Activated CD4-positive, alpha-beta T cell treated with anti-CD3 and anti-CD28 coated beads, Interleukin-2, amount 50 U/mL, for 16 hours (primary cell): ENCODE measurements at regions not wholly inside any gene's neighbourhood (a gene's known extent, or its start where the extent isn't known, plus 50 kb on each side); places are given as distances from the start of the nearest gene placed in this dataset.

ENCODE experiments used
- DNase-seq: peaks from one replicate; pipeline ENCODE4 v3.0.0-alpha.2; 2020

GRCh38 chr17:70230850-70231640, 61.7 kb downstream of the KCNJ2 start:
- DNase-seq = no peak

- no peak for DNase-seq
These were observed 63.1 kb downstream of the KCNJ2 start for GRCh38 chr17:70232466-70232865.

GRCh38 chr17:70235252-70235651, 65.9 kb downstream of the KCNJ2 start:
- DNase-seq = no peak

- no peak for DNase-seq
These were observed 68.9 kb downstream of the KCNJ2 start for GRCh38 chr17:70238228-70238627.

- DNase-seq = no peak
These were observed 69.3 kb downstream of the KCNJ2 start for GRCh38 chr17:70238646-70239045.

GRCh38 chr17:70239391-70239826, 70.1 kb downstream of the KCNJ2 start:
- no peak for DNase-seq

- DNase-seq = no peak
These were observed 71.7 kb downstream of the KCNJ2 start for GRCh38 chr17:70241071-70241470.

GRCh38 chr17:70242781-70243437, 73.6 kb downstream of the KCNJ2 start:
- no peak for DNase-seq

- no peak for DNase-seq
These were observed 82.4 kb downstream of the KCNJ2 start for GRCh38 chr17:70251706-70252105.

GRCh38 chr17:70254735-70255460, 85.6 kb downstream of the KCNJ2 start:
- DNase-seq = no peak

- DNase-seq = no peak
These were observed 87.4 kb downstream of the KCNJ2 start for GRCh38 chr17:70256751-70257150.

GRCh38 chr17:70258465-70258864, 89.1 kb downstream of the KCNJ2 start:
- no peak for DNase-seq

GRCh38 chr17:70259400-70259799, 90.1 kb downstream of the KCNJ2 start:
- no peak for DNase-seq

- DNase-seq = no peak
These were observed 91.8 kb downstream of the KCNJ2 start for GRCh38 chr17:70261170-70261569.

GRCh38 chr17:70265471-70265870, 96.1 kb downstream of the KCNJ2 start:
- no peak for DNase-seq

- DNase-seq = no peak
These were observed 97.1 kb downstream of the KCNJ2 start for GRCh38 chr17:70266394-70266793.

GRCh38 chr17:70268383-70268782, 99.1 kb downstream of the KCNJ2 start:
- DNase-seq = no peak

GRCh38 chr17:70270554-70270953, 101.2 kb downstream of the KCNJ2 start:
- DNase-seq = no peak

GRCh38 chr17:70271200-70271599, 101.9 kb downstream of the KCNJ2 start:
- DNase-seq = no peak

- no peak for DNase-seq
These were observed 102.3 kb downstream of the KCNJ2 start for GRCh38 chr17:70271672-70272071.

- no peak for DNase-seq
These were observed 104.9 kb downstream of the KCNJ2 start for GRCh38 chr17:70274255-70274654.

- DNase-seq = no peak
These were observed 107.6 kb downstream of the KCNJ2 start for GRCh38 chr17:70276906-70277305.

GRCh38 chr17:70278844-70279462, 109.6 kb downstream of the KCNJ2 start:
- no peak for DNase-seq
